ENCODE measurements at regions not wholly inside any gene's neighbourhood (a gene's known extent, or its start where the extent isn't known, plus 50 kb on each side); places are given as distances from the start of the nearest gene placed in this dataset.

DNA sequence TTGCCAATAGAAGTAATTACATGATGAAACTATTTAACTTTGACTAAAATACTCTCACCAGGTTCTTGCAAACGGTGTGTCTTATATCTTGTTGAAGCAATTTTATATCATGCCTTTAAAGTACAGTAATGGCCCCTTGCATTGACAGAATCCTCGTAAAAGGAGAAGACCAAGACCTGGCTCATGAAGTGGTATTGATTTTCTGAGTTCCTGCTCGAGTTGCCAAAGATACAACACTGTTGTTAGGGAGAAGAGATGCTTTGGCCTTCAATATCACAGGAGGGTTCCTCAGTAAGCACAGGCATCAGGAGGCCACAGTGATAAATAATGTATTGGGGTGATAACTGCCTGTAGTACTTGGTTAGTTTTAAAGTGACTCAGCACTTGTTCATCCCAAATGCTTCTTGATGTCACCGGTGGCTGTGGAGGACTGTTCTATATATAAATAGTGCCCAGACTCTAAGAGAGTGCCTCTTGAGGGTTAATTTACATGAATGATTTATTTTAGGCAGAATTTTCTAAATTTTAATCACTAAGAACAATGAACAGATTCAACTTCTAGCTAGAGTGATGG is 571.7 kb upstream of the FANCL start:
- ATAC-seq (no peak), DNase-seq (ENCODE audit: low read depth, low spot score) (no peak), FAIRE-seq (no peak)
- ChIA-PET SMC1A (ENCODE audit: uncharacterized antibody, unreplicated experiment) (no interaction called here), RAD21 (ENCODE audit: unreplicated experiment) (no interaction called here), POLR2A (no interaction called here), CTCF (interaction anchor here (0.6 kb wide), 1 partner anchor 59 kb away, joined by 3 read pairs; no protein-coding TSS in a partner anchor)
- H3K27ac ChIP-seq (ENCODE audit: control insufficient read depth, insufficient read depth) = no peak overlapping the region
- H3K9ac ChIP-seq (ENCODE audit: control insufficient read depth, insufficient read depth, low read length) = no peak overlapping the region
- intact Hi-C loops (cut with micrococcal nuclease; ENCODE audit: unreplicated experiment) = no loop called here
- no peak for TF ChIP-seq HDAC6 (IDR thresholded peaks at IDR 0.05; ENCODE audit: unreplicated experiment)
- no peak for TF ChIP-seq BHLHE40 (IDR thresholded peaks at IDR 0.05; ENCODE audit: borderline replicate concordance in 1 of 2, low read depth in 2 of 2, low read length in 1 of 2)
- TF ChIP-seq SREBF1 (IDR thresholded peaks at IDR 0.05; ENCODE audit: low read length) = no peak
- H4K20me1 ChIP-seq (ENCODE audit: control insufficient read depth, insufficient read depth) = no peaks in the 10 kb centered on the region
- H3K79me2 ChIP-seq (ENCODE audit: control insufficient read depth, insufficient read depth, low read length) = no peaks in the 10 kb centered on the region
- no peaks in the 10 kb centered on the region for H3K36me3 ChIP-seq (ENCODE audit: control insufficient read depth in 2 of 2, insufficient read depth in 2 of 2, low read length in 1 of 2)
- WGBS (ENCODE audit: insufficient coverage, insufficient replicate concordance, low lambda C conversion rate, missing lambda C conversion rate) = 3% methylated on average over 4 of the region's 4 CpGs
- no peaks in the 10 kb centered on the region for H3K4me1 ChIP-seq (ENCODE audit: control insufficient read depth, insufficient read depth, low read length)
- no peaks in the 10 kb centered on the region for H3K9me3 ChIP-seq (replicated peaks; ENCODE audit: control insufficient read depth, insufficient read depth, low read length)
- in situ Hi-C loops (cut with MboI) = no loop called here
- no peak overlapping the region for H2AFZ ChIP-seq (ENCODE audit: control insufficient read depth, low read depth, low read length)
- H3K27me3 ChIP-seq (replicated peaks in 1 of 2; ENCODE audit: control insufficient read depth in 2 of 2, insufficient read depth in 2 of 2, low read length in 1 of 2) = no peaks in the 10 kb centered on the region
- no peak overlapping the region for H3K4me3 ChIP-seq
- H3K4me2 ChIP-seq (ENCODE audit: control insufficient read depth, insufficient read depth) = no peak overlapping the region
- BruUV-seq (replicated peaks) = no TSS peak

- no TSS peak for BruUV-seq (replicated peaks)
- H3K4me2 ChIP-seq (ENCODE audit: control insufficient read depth, insufficient read depth) = no peak overlapping the region
- ChIA-PET CTCF (no interaction called here), RAD21 (ENCODE audit: unreplicated experiment) (no interaction called here), SMC1A (ENCODE audit: uncharacterized antibody, unreplicated experiment) (interaction anchor here (0.6 to 0.8 kb wide), 2 partner anchors 16 to 399 kb away, joined by 3 read pairs; no protein-coding TSS in a partner anchor), POLR2A (no interaction called here)
- no peaks in the 10 kb centered on the region for H3K27me3 ChIP-seq (replicated peaks in 1 of 2; ENCODE audit: control insufficient read depth in 2 of 2, insufficient read depth in 2 of 2, low read length in 1 of 2)
- H3K9ac ChIP-seq (ENCODE audit: control insufficient read depth, insufficient read depth, low read length) = no peak overlapping the region
- no peak for ATAC-seq
- no peaks in the 10 kb centered on the region for H3K36me3 ChIP-seq (ENCODE audit: control insufficient read depth in 2 of 2, insufficient read depth in 2 of 2, low read length in 1 of 2)
- FAIRE-seq = no peak
- no peak for DNase-seq (ENCODE audit: low read depth, low spot score)
- no peaks in the 10 kb centered on the region for H4K20me1 ChIP-seq (ENCODE audit: control insufficient read depth, insufficient read depth)
- H2AFZ ChIP-seq (ENCODE audit: control insufficient read depth, low read depth, low read length) = no peak overlapping the region
- in situ Hi-C loops (cut with MboI) = no loop called here
- 0% methylated on average over 1 of the region's 1 CpG for WGBS (ENCODE audit: insufficient coverage, insufficient replicate concordance, low lambda C conversion rate, missing lambda C conversion rate)
- H3K27ac ChIP-seq (ENCODE audit: control insufficient read depth, insufficient read depth) = no peak overlapping the region
- intact Hi-C loops (cut with micrococcal nuclease; ENCODE audit: unreplicated experiment) = no loop called here
- H3K4me1 ChIP-seq (ENCODE audit: control insufficient read depth, insufficient read depth, low read length) = no peaks in the 10 kb centered on the region
- H3K79me2 ChIP-seq (ENCODE audit: control insufficient read depth, insufficient read depth, low read length) = no peaks in the 10 kb centered on the region
- TF ChIP-seq IRF5 (IDR thresholded peaks at IDR 0.05; ENCODE audit: borderline replicate concordance) (no peak), FOXM1 (IDR thresholded peaks at IDR 0.05; ENCODE audit: low read depth, low read length) (no peak), ZNF24 (IDR thresholded peaks at IDR 0.05) (no peak), POLR2AphosphoS2 (IDR thresholded peaks at IDR 0.05; ENCODE audit: low read depth, low read length) (no peak)
- TF ChIP-seq, protein P1, sequence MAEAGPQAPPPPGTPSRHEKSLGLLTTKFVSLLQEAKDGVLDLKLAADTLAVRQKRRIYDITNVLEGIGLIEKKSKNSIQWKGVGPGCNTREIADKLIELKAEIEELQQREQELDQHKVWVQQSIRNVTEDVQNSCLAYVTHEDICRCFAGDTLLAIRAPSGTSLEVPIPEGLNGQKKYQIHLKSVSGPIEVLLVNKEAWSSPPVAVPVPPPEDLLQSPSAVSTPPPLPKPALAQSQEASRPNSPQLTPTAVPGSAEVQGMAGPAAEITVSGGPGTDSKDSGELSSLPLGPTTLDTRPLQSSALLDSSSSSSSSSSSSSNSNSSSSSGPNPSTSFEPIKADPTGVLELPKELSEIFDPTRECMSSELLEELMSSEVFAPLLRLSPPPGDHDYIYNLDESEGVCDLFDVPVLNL (IDR thresholded peaks at IDR 0.05; ENCODE audit: low read depth, low read length) = no peak
- TF ChIP-seq, protein P2, sequence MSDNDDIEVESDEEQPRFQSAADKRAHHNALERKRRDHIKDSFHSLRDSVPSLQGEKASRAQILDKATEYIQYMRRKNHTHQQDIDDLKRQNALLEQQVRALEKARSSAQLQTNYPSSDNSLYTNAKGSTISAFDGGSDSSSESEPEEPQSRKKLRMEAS (IDR thresholded peaks at IDR 0.05; ENCODE audit: low read depth, low read length) = no peak
- no peak overlapping the region for H3K4me3 ChIP-seq
- no peaks in the 10 kb centered on the region for H3K9me3 ChIP-seq (replicated peaks; ENCODE audit: control insufficient read depth, insufficient read depth, low read length)
Measured at GRCh38 chr2:58805126-58805525, 564.0 kb upstream of the FANCL start.

All from GM12878 (cell line).